GM18507 (cell line): ENCODE measurements at regions not wholly inside any gene's neighbourhood (a gene's known extent, or its start where the extent isn't known, plus 50 kb on each side); places are given as distances from the start of the nearest gene placed in this dataset.

Experiments used
- DNase-seq: peaks from one replicate; pipeline ENCODE4 v3.0.0; 2011; ENCODE audit warnings: low read depth; ENCODE audit not compliant: insufficient read length; ENCODE audit errors: extremely low spot score
- FAIRE-seq: peaks from 2 replicates; lab custom pipeline; 2011; peaks lifted over from hg19 to GRCh38; lab: Jason Lieb, UNC

- DNase-seq: no peak
- FAIRE-seq: no peak
Observed at GRCh38 chr22:27627444-27627833, 174.1 kb downstream of the MN1 start.

- no peak for FAIRE-seq
- no peak for DNase-seq
Observed at GRCh38 chr22:27627901-27628300, 173.7 kb downstream of the MN1 start.

- DNase-seq: no peak
- FAIRE-seq: no peak
Observed at GRCh38 chr22:27628341-27628740, 173.2 kb downstream of the MN1 start.

- FAIRE-seq: no peak
- no peak for DNase-seq
Observed at GRCh38 chr22:27628891-27629631, 172.5 kb downstream of the MN1 start.

GRCh38 chr22:27629908-27630673 lies 171.5 kb downstream of the MN1 start:
- FAIRE-seq (no peak), DNase-seq (no peak)

GRCh38 chr22:27630754-27631153 lies 170.8 kb downstream of the MN1 start:
- FAIRE-seq (no peak), DNase-seq (no peak)

GRCh38 chr22:27631641-27632040 lies 169.9 kb downstream of the MN1 start:
- no peak for FAIRE-seq

GRCh38 chr22:27632451-27633295 lies 168.9 kb downstream of the MN1 start:
- FAIRE-seq (no peak), DNase-seq (no peak)

More at GRCh38 chr22:27631641-27632040, 169.9 kb downstream of the MN1 start:
- no peak for DNase-seq

- DNase-seq: no peak
- FAIRE-seq: no peak
Observed at GRCh38 chr22:27633296-27633871, 168.2 kb downstream of the MN1 start.

GRCh38 chr22:27634043-27634740 lies 167.4 kb downstream of the MN1 start:
- no peak for FAIRE-seq
- DNase-seq: no peak

- FAIRE-seq: no peak
- DNase-seq: no peak
Observed at GRCh38 chr22:27635435-27635834, 166.1 kb downstream of the MN1 start.

GRCh38 chr22:27635852-27636251 lies 165.7 kb downstream of the MN1 start:
- no peak for DNase-seq
- no peak for FAIRE-seq

- no peak for FAIRE-seq
- DNase-seq: no peak
Observed at GRCh38 chr22:27636716-27637508, 164.6 kb downstream of the MN1 start.

- no peak for FAIRE-seq
- DNase-seq: no peak
Observed at GRCh38 chr22:27637604-27638003, 164.0 kb downstream of the MN1 start.

GRCh38 chr22:27638329-27639233 lies 163.0 kb downstream of the MN1 start:
- DNase-seq (no peak), FAIRE-seq (no peak)

GRCh38 chr22:27639248-27640086 lies 162.1 kb downstream of the MN1 start:
- FAIRE-seq: no peak

More at GRCh38 chr22:27639248-27640086, 162.1 kb downstream of the MN1 start:
- DNase-seq: no peak
